Astrocyte (in vitro differentiated cells and primary cell): ENCODE measurements at regions not wholly inside any gene's neighbourhood (a gene's known extent, or its start where the extent isn't known, plus 50 kb on each side); places are given as distances from the start of the nearest gene placed in this dataset.

Experiments
- DNase-seq: peaks from one replicate; pipeline ENCODE4 v3.0.0-alpha.2; 2010; ENCODE audit warnings: low read depth
- FAIRE-seq: peaks from 2 replicates; lab custom pipeline; 2011; peaks lifted over from hg19 to GRCh38; lab: Jason Lieb, UNC
- H2AFZ ChIP-seq: 2 replicates; pipeline ENCODE4 v1.6.0; 2012; ENCODE audit warnings: low read depth, low read length, inconsistent platforms
- H3K27ac ChIP-seq: 2 replicates; pipeline ENCODE4 v1.5.1; 2011; ENCODE audit warnings: low read depth, low read length, inconsistent platforms
- H3K27me3 ChIP-seq: 2 replicates; pipeline ENCODE4 v1.6.0; 2011; ENCODE audit warnings: low read length, inconsistent platforms; ENCODE audit not compliant: insufficient read depth
- H3K36me3 ChIP-seq: 2 replicates; pipeline ENCODE4 v1.5.1; 2011; ENCODE audit warnings: low read length, inconsistent platforms; ENCODE audit not compliant: insufficient read depth
- H3K4me1 ChIP-seq: 2 replicates; pipeline ENCODE4 v1.5.1; 2011; ENCODE audit warnings: low read length, inconsistent platforms; ENCODE audit not compliant: insufficient read depth
- H3K4me2 ChIP-seq: 2 replicates; pipeline ENCODE4 v1.6.0; 2012; ENCODE audit warnings: low read length, inconsistent platforms
- H3K4me3 ChIP-seq: 2 replicates; pipeline ENCODE4 v1.5.1; 2011; ENCODE audit warnings: low read depth, mild to moderate bottlenecking, low read length, inconsistent platforms; ENCODE audit not compliant: insufficient read depth
- H3K79me2 ChIP-seq: 2 replicates; pipeline ENCODE4 v1.6.0; 2012; ENCODE audit warnings: mild to moderate bottlenecking, low read length, inconsistent platforms; ENCODE audit not compliant: insufficient read depth
- H3K9ac ChIP-seq: 2 replicates; pipeline ENCODE4 v1.6.0; 2012; ENCODE audit warnings: mild to moderate bottlenecking, low read length, inconsistent platforms
- H3K9me3 ChIP-seq: 2 replicates; pipeline ENCODE4 v1.5.1; 2012; ENCODE audit warnings: low read depth, mild to moderate bottlenecking, low read length, inconsistent platforms; ENCODE audit not compliant: insufficient read depth
- H4K20me1 ChIP-seq: 2 replicates; pipeline ENCODE4 v1.6.0; 2012; ENCODE audit warnings: low read length, inconsistent platforms; ENCODE audit not compliant: insufficient read depth
- H3K27ac Mint-ChIP-seq: one replicate; pipeline ENCODE4 v1.8.0; 2021; ENCODE audit warnings: mild to moderate bottlenecking, mixed read lengths; ENCODE audit not compliant: unreplicated experiment
- H3K27me3 Mint-ChIP-seq: one replicate; pipeline ENCODE4 v1.8.0; 2021; ENCODE audit warnings: low read depth, mixed read lengths; ENCODE audit not compliant: unreplicated experiment
- H3K36me3 Mint-ChIP-seq: one replicate; pipeline ENCODE4 v1.8.0; 2021; ENCODE audit warnings: low read depth, mixed read lengths; ENCODE audit not compliant: unreplicated experiment
- H3K4me1 Mint-ChIP-seq: one replicate; pipeline ENCODE4 v1.8.0; 2021; ENCODE audit warnings: low read depth, mixed read lengths; ENCODE audit not compliant: unreplicated experiment
- H3K4me3 Mint-ChIP-seq: one replicate; pipeline ENCODE4 v1.8.0; 2021; ENCODE audit warnings: mild to moderate bottlenecking, moderate library complexity, mixed read lengths; ENCODE audit not compliant: unreplicated experiment
- H3K9me3 Mint-ChIP-seq: one replicate; pipeline ENCODE4 v1.8.0; 2021; ENCODE audit warnings: mild to moderate bottlenecking, mixed read lengths; ENCODE audit not compliant: unreplicated experiment
- EZH2 ChIP-seq: IDR thresholded peaks from 2 replicates; pipeline ENCODE4 v1.6.1; 2012; ENCODE audit warnings: mild to moderate bottlenecking, low read length, inconsistent platforms; ENCODE audit not compliant: insufficient read depth
- TF ChIP-seq, protein P1 (sequence below): IDR thresholded peaks from 2 replicates; pipeline ENCODE4 v1.5.1; 2011; ENCODE audit warnings: low read depth, mild to moderate bottlenecking, inconsistent platforms, low read length, moderate library complexity; ENCODE audit not compliant: insufficient read depth

DNA sequence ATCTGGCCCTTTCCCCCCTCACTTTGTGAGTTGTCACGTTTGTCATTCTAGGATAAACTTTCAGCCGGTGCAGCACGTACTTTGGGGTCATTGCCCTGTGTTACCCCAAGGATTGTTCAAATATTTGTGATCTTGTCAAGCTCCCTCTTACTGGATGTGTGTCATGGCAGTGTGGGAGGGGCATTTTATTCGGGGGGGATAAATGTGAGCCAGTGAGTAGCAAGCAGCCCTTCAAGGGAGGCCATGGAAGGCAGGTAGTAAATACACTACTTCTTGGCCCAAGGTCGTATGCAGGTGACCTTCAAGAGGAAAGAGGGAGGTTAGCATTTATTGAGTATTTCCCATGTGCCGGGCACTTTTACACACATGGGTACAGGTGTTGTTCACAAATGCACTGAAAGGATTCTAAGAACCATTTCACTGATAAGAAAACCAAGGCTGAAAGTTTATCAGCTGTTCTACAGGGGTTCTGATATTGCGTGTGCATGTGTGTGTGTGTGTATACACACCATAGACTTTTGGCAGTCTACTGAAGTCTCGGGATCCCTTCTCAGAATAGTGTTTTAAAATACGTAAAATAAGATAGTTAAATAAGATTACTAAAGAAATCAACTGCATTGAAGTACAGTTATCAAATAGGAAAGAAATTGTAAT is 410.3 kb upstream of the TBX3 start:
- no peak overlapping the region for H3K27ac ChIP-seq
- no peak overlapping the region for H3K4me3 ChIP-seq
- TF ChIP-seq, protein P1, sequence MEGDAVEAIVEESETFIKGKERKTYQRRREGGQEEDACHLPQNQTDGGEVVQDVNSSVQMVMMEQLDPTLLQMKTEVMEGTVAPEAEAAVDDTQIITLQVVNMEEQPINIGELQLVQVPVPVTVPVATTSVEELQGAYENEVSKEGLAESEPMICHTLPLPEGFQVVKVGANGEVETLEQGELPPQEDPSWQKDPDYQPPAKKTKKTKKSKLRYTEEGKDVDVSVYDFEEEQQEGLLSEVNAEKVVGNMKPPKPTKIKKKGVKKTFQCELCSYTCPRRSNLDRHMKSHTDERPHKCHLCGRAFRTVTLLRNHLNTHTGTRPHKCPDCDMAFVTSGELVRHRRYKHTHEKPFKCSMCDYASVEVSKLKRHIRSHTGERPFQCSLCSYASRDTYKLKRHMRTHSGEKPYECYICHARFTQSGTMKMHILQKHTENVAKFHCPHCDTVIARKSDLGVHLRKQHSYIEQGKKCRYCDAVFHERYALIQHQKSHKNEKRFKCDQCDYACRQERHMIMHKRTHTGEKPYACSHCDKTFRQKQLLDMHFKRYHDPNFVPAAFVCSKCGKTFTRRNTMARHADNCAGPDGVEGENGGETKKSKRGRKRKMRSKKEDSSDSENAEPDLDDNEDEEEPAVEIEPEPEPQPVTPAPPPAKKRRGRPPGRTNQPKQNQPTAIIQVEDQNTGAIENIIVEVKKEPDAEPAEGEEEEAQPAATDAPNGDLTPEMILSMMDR = no peak
- TF ChIP-seq EZH2 = no peak
- no peak overlapping the region for H2AFZ ChIP-seq
- Mint-ChIP-seq H3K27me3 (peaks cover 21% of the 10 kb centered on the region), H3K36me3 (no peaks in the 10 kb centered on the region), H3K9me3 (peaks cover 4% of the 10 kb centered on the region), H3K4me1 (no peaks in the 10 kb centered on the region), H3K27ac (no peak overlapping the region), H3K4me3 (no peak overlapping the region)
- DNase-seq = no peak
- no peaks in the 10 kb centered on the region for H3K9me3 ChIP-seq
- no peaks in the 10 kb centered on the region for H3K27me3 ChIP-seq
- no peaks in the 10 kb centered on the region for H3K36me3 ChIP-seq
- H3K4me1 ChIP-seq = no peaks in the 10 kb centered on the region
- FAIRE-seq = no peak
- no peak overlapping the region for H3K4me2 ChIP-seq
- H3K9ac ChIP-seq = no peak overlapping the region
- no peaks in the 10 kb centered on the region for H3K79me2 ChIP-seq
- no peaks in the 10 kb centered on the region for H4K20me1 ChIP-seq

DNA sequence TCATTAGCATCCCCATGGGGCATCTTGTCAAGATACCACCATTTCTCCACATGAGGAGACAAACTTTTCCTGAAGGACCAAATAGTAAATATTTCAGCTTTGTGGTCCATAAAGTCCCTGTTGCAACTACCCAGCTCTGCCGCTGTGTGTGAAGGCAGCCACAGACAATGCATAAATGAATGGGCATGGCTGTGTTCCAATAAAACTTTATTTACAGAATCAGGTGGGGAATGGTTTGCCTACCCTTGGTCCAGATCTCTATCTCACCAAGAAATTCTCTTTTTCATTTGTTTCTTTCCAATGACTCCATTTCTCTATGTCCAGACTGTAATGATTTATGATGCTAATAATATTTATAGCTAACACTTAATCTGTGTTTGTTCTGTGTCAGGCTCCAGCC is 409.3 kb upstream of the TBX3 start:
- no peak for TF ChIP-seq EZH2
- TF ChIP-seq, protein P1 = no peak
- Histone ChIP-seq H4K20me1 (no peaks in the 10 kb centered on the region), H3K9me3 (no peaks in the 10 kb centered on the region), H3K4me3 (no peak overlapping the region), H3K27me3 (no peaks in the 10 kb centered on the region), H3K9ac (no peak overlapping the region), H3K27ac (no peak overlapping the region), H2AFZ (no peak overlapping the region), H3K4me2 (no peak overlapping the region), H3K4me1 (no peaks in the 10 kb centered on the region), H3K36me3 (no peaks in the 10 kb centered on the region), H3K79me2 (no peaks in the 10 kb centered on the region)
- Mint-ChIP-seq H3K4me1 (no peaks in the 10 kb centered on the region), H3K27ac (no peak overlapping the region), H3K9me3 (peaks cover 4% of the 10 kb centered on the region), H3K36me3 (no peaks in the 10 kb centered on the region), H3K27me3 (peaks cover 26% of the 10 kb centered on the region), H3K4me3 (no peak overlapping the region)
- DNase-seq = no peak
- no peak for FAIRE-seq

DNA sequence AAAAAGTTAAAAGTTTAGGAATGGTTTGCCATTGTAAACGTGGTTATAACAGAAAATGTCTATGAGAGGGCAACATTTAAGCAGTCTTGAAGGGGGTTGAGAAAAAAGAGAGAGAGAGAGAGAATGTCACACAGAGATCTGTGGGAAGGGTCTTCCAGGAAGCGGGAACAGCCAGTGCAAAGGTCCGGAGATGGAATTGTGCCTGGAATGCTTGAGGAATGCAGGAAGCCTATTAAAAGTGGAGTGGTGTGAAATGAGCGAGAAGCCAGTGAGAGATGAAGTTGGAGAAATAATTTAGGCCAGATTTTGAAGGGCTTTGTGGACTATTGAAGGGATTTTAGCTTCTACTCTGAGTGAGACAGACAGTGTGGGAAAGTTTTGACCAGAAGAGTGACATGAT is 406.8 kb upstream of the TBX3 start:
- Mint-ChIP-seq H3K36me3 (no peaks in the 10 kb centered on the region), H3K9me3 (no peaks in the 10 kb centered on the region), H3K4me1 (no peaks in the 10 kb centered on the region), H3K27ac (no peak overlapping the region), H3K27me3 (peaks cover 19% of the 10 kb centered on the region), H3K4me3 (no peak overlapping the region)
- Histone ChIP-seq H3K79me2 (no peaks in the 10 kb centered on the region), H3K4me3 (no peak overlapping the region), H3K27me3 (no peaks in the 10 kb centered on the region), H3K4me2 (no peak overlapping the region), H3K9ac (no peak overlapping the region), H3K36me3 (no peaks in the 10 kb centered on the region), H3K9me3 (no peaks in the 10 kb centered on the region), H2AFZ (no peak overlapping the region), H3K27ac (no peak overlapping the region), H3K4me1 (no peaks in the 10 kb centered on the region), H4K20me1 (no peaks in the 10 kb centered on the region)
- TF ChIP-seq, protein P1 = no peak
- TF ChIP-seq EZH2 = no peak
- no peak for FAIRE-seq
- no peak for DNase-seq
